Transverse colon (tissue), 4 donors: ENCODE measurements at regions not wholly inside any gene's neighbourhood (a gene's known extent, or its start where the extent isn't known, plus 50 kb on each side); places are given as distances from the start of the nearest gene placed in this dataset.

Experiments
- DNase-seq: peaks from one replicate; pipeline ENCODE4 v3.0.0-alpha.2; 2019
- H3K27ac ChIP-seq, 4 donors: fragments of 200-600 bp; sonication (generic); 2 replicates each; pipeline ENCODE4 v1.5.1; 2016 to 2018; ENCODE audit warnings: inconsistent platforms in 4 of 4
- H3K27me3 ChIP-seq: fragments of 200-600 bp; sonication (generic); 2 replicates; pipeline ENCODE4 v1.5.1; 2017; ENCODE audit warnings: inconsistent platforms
- H3K36me3 ChIP-seq, 4 donors: fragments of 200-600 bp; sonication (generic); 2 replicates each; pipeline ENCODE4 v1.5.1; 2017 to 2019; ENCODE audit warnings: inconsistent platforms in 4 of 4
- H3K4me1 ChIP-seq, 4 donors: fragments of 200-600 bp; sonication (generic); 2 replicates each; pipeline ENCODE4 v1.5.1; 2017 to 2020; ENCODE audit warnings: inconsistent platforms in 4 of 4
- H3K4me3 ChIP-seq, 4 donors: fragments of 200-600 bp; sonication (generic); 1 replicate in 1 of 4; 2 replicates in 3 of 4; pipeline versions ENCODE4 v1.5.1 to v1.6.1; 2017 to 2019; ENCODE audit warnings: inconsistent platforms in 4 of 4
- H3K9me3 ChIP-seq, 2 donors: fragments of 200-600 bp; sonication (generic); 2 replicates each; pipeline ENCODE4 v1.5.1; 2017 to 2019; ENCODE audit warnings: inconsistent platforms in 2 of 2
- CTCF ChIP-seq, 5 experiments: fragments of 200-600 bp in 3 of 5; fragments of 450-650 bp in 2 of 5; sonication (generic) in 3 of 5; IDR thresholded peaks; 1 replicate in 2 of 5; 2 replicates in 3 of 5; pipeline ENCODE4 v1.5.1; 2016 to 2017; ENCODE audit warnings: antibody characterized with exemption in 5 of 5, inconsistent platforms in 3 of 5, mild to moderate bottlenecking in 2 of 5, moderate library complexity in 1 of 5
- EP300 ChIP-seq: sonication (generic); formaldehyde crosslinking; IDR thresholded peaks from one replicate; pipeline ENCODE4 v1.6.1; 2017; ENCODE audit warnings: antibody characterized with exemption, low read depth
- POLR2A ChIP-seq: fragments of 450-650 bp; IDR thresholded peaks from one replicate; pipeline ENCODE4 v1.6.1; 2016; ENCODE audit warnings: antibody characterized with exemption, mild to moderate bottlenecking, moderate library complexity
- POLR2AphosphoS5 ChIP-seq, 3 donors: sonication (generic); formaldehyde crosslinking; IDR thresholded peaks; one replicate each; pipeline ENCODE4 v1.6.1; 2016; ENCODE audit warnings: antibody characterized with exemption in 3 of 3
- WGBS, 2 donors: methylation state at CpG; one replicate each; pipeline ENCODE4 v1.1.5; 2018; ENCODE audit warnings: low coverage in 1 of 2; 5-methylcytosine and 5-hydroxymethylcytosine counted together
- in situ Hi-C, 4 donors: fragments of 200-750 bp; cut with MboI; loops; one replicate each; pipeline versions ENCODE4 v1.15.0 to v1.15.1; 2017; ENCODE audit warnings: low sequenced_read_pairs in 3 of 4, low pct_ligation_motif_present in 1 of 4, low pct_unique_long_range_greater_than_20kb in 1 of 4
- intact Hi-C: fragments of 100-400 bp; cut with DNase I; formaldehyde crosslinking; loops from one replicate; pipeline ENCODE4 v1.15.1; 2023; ENCODE audit warnings: low total_unique reads

DNA sequence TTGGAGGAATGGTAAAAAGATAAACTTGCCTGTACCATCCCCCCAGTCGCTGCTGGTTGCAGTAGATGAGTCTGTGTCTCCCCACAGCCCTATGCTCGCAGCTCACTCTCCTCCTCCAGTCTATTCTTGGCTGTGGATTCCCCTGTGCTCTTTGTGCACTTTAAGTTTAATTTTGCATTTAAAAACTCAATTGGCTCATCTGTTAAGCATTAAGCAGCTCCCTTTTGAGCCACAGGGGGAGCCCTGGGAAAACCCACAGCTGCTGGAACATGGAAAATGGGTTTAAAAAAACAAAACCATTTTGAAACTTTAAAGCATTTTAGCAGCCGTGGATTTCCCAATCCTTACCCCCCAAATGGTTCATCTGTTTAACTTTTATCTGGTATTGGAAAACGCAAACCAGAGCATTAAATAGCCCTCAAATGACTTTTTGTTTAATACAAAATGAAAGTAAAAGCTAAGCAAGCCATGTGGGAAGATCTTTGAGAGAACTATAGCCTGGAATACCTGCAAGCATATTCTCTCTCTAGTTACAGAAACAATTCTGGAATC lies 536.9 kb downstream of the ZIC1 start:
- DNase-seq: peak; percentile 15
- no peaks in the 10 kb centered on the region for H3K36me3 ChIP-seq
- intact Hi-C loops: no loop called here
- in situ Hi-C loops: no loop called here
- 27% methylated on average over 3 to 4 of the region's 4 CpGs for WGBS, 2 donors
- peaks cover 0 to 3% (median 1%) of the 10 kb centered on the region in 4 donors for H3K4me1 ChIP-seq
- H3K27ac ChIP-seq: peak overlapping the region in 3 of 4 donors; percentile 7 to 60 (median 38)
- H3K4me3 ChIP-seq: peak overlapping the region in 2 of 4 donors; percentile 17 to 33
- peak; percentile 29 to 45 (median 37) for TF ChIP-seq CTCF (IDR thresholded peaks at IDR 0.05)
- TF ChIP-seq EP300: no peak
- H3K9me3 ChIP-seq: no peaks in the 10 kb centered on the region
- no peaks in the 10 kb centered on the region for H3K27me3 ChIP-seq

DNA sequence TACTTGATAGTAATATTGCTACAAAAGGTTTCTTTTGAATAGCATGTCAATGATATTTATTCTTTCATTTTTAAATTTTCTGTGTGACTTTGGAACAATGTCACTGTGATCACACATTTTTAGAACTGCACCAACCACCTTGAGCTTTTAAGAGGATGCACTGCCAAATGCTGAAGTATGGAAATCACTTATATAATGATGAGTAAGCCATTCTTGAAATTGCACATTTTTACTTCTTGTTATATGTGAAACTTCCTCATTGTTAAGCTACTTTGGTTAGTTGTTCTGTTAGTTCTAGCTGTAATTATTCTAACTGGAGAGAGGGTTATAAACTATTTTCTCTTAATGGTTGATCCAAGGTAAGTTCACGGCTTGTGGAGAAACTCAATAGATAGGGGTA lies 547.5 kb downstream of the ZIC1 start:
- no peak for DNase-seq
- no peak overlapping the region for H3K4me3 ChIP-seq
- TF ChIP-seq EP300 (no peak), POLR2A (no peak), POLR2AphosphoS5 (IDR thresholded peaks at IDR 0.05) (no peak), CTCF (IDR thresholded peaks at IDR 0.05) (no peak)
- in situ Hi-C loops (no loop called here), intact Hi-C loops (no loop called here)
- no peaks in the 10 kb centered on the region for H3K4me1 ChIP-seq
- H3K9me3 ChIP-seq: no peaks in the 10 kb centered on the region
- WGBS, 2 donors: 69 to 92% methylated on average over 1 of the region's 1 CpG
- H3K36me3 ChIP-seq: no peaks in the 10 kb centered on the region
- H3K27ac ChIP-seq: no peak overlapping the region
- no peaks in the 10 kb centered on the region for H3K27me3 ChIP-seq

GRCh38 chr3:147958754-147959153 lies 549.6 kb downstream of the ZIC1 start:
- TF ChIP-seq POLR2AphosphoS5 (IDR thresholded peaks at IDR 0.05) (no peak), CTCF (IDR thresholded peaks at IDR 0.05) (no peak), POLR2A (no peak), EP300 (no peak)
- Histone ChIP-seq H3K27me3 (no peaks in the 10 kb centered on the region), H3K27ac (no peak overlapping the region), H3K4me3 (no peak overlapping the region), H3K36me3 (no peaks in the 10 kb centered on the region), H3K4me1 (no peaks in the 10 kb centered on the region), H3K9me3 (no peaks in the 10 kb centered on the region)
- in situ Hi-C loops: no loop called here
- DNase-seq: no peak
- intact Hi-C loops: no loop called here
- 67 to 82% methylated on average over 1 of the region's 1 CpG for WGBS, 2 donors

GRCh38 chr3:147960786-147961185 lies 551.6 kb downstream of the ZIC1 start:
- Histone ChIP-seq H3K4me1 (no peaks in the 10 kb centered on the region), H3K27me3 (no peaks in the 10 kb centered on the region), H3K4me3 (no peak overlapping the region), H3K27ac (no peak overlapping the region), H3K9me3 (no peaks in the 10 kb centered on the region), H3K36me3 (no peaks in the 10 kb centered on the region)
- in situ Hi-C loops (no loop called here), intact Hi-C loops (no loop called here)
- no peak for TF ChIP-seq POLR2AphosphoS5 (IDR thresholded peaks at IDR 0.05)
- no peak for TF ChIP-seq POLR2A
- no peak for TF ChIP-seq CTCF (IDR thresholded peaks at IDR 0.05)
- TF ChIP-seq EP300: no peak
- DNase-seq: no peak
- 71 to 84% methylated on average over 6 of the region's 6 CpGs for whole genome bisulfite sequencing, 2 donors
